HG02571 (cell line): ENCODE measurements at regions not wholly inside any gene's neighbourhood (a gene's known extent, or its start where the extent isn't known, plus 50 kb on each side); places are given as distances from the start of the nearest gene placed in this dataset.
"Not testable (repeated sequence)": the region's sequence is repeated elsewhere in the genome, so short reads cannot be mapped to it uniquely, and the experiment has no call there.

Source experiments
- ATAC-seq: cut with Tn5 transposase; IDR thresholded peaks from one replicate; pipeline ENCODE4 v1.9.1; 2021; ENCODE audit warnings: mild to moderate bottlenecking, moderate library complexity; ENCODE audit not compliant: unreplicated experiment

- no peak for ATAC-seq
Observed at GRCh38 chr12:46884362-46884761, 58.6 kb upstream of the SLC38A4 start.

DNA sequence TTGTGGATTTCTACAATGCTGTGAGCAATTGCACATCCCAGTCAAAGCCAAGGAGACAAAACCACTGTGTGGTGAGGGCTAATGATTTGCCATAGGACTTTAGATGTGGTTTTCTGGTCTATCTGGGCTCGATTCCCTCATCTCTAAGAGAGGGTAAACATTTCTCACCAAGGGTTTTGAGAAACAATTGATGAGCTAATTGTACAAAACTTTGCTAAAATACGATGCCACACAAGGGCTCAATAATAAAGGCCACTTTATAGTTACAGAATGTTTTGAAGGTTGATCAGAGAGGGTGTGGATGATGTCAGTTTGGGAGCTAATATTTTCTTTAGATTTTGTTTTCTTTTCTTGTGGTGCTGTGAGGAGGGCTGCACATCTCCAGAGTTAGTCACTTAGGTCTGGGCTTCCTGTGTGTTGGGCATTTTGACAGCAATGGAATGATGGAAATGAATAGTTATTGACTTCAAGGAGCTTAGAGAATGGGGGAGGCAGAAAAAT is 60.8 kb upstream of the SLC38A4 start:
- ATAC-seq: no peak

DNA sequence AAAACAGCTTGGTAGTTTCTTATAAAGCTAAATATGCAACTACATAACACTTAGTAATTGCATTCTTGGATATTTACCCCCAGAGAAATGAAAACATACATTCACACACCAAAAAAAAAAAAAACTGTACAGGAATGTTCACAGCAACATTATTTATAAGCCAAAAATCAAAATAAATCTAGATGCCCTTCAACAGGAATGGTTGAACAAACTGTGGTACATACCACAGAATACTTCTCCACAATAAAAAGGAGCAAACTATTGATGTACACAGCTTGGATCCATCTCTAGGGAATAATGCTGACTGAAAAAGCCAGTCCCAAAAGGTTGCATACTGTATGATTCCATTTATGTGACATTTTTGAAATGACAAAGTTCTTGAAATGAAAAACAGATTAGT is 62.1 kb upstream of the SLC38A4 start:
- no peak for ATAC-seq

DNA sequence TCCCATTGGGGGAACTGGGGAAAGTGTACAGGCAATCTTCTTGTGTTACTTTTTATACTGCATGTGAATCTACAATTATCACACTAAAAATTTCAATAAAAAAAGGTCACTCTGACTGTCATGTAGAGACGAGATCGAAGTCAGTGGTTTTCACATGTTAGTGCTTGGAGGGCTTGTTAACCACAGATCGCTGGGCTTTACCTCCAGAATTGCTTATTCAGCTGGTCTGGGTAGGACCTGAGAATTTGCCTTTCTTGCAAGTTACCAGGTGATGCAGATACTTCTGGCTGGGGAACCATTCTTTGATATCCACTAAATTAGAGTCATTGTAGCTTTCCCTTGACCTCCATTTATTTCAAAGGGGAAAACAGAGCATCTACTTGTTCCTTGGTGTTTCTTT is 62.8 kb upstream of the SLC38A4 start:
- no peak for ATAC-seq

DNA sequence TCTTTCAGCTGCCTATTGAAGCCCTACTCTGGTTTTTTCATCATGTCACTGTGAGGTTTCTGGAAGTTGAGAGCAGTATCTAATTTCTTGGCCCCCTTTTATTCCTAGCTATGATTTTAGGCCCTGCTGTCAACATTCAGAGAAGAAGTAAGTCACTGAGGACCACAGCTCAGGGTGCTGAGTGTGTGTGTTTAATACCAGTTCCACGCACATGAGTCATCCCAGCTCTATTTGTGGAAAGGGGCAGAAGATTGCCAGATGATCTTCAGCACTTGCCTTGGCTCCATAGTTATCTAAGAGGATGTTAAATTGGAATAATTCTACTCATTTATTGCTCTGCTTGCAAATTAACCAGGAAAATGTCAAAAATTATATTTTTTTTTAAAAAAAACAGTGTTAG is 65.5 kb upstream of the SLC38A4 start:
- no peak for ATAC-seq

DNA sequence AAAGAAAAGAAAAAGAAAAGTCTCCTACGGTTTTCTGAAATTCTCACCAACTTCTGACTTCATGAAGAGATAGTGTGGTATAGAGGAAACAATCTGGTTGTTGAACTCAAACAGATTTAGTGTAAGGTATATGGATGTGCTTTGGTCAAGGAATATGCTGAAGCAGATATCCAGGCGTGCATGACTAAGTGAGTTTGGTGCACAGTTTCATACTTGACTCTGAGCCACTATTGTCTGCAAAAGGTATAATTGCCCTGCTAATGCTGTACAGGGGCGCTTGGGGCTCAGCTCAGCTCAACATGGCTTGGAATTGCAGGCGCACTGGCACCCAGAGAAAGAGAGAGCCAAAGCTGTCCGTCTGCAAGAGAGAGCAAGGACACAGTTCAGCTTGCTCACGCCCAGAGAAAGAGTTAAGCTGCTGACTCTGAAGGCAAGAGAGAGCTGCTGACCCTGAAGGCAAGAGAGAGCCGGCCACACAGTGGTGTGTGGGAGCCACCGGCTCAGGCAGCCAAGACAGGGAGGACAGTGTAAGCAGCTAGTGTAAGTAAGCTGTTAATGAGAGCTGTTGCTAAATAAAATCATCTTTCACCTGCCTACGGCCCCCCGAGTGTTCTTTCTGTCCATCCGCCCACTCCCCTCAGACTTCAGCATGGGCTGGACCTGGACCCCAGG is 66.4 kb upstream of the SLC38A4 start:
- ATAC-seq: no peak

DNA sequence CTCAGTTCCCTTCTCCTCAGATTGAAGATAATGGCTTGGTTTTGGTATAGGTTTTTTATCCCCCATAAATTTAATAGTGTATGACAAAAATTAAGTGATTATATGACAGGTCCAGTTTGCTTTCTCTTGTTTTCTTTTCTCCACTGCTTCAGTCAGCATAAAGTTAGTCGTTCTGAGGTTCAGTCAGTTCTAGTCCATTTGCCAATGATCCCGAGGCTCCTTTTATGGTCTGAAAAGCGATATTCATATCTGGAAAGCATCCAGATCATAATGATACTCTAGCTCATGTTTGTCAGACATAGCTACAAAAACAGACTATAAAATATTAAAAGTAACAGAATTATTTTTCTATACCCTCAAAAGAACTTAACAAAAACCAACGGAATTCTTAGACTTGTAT is 67.1 kb upstream of the SLC38A4 start:
- ATAC-seq: no peak

GRCh38 chr12:46893434-46893833 is 67.6 kb upstream of the SLC38A4 start:
- ATAC-seq: no peak

DNA sequence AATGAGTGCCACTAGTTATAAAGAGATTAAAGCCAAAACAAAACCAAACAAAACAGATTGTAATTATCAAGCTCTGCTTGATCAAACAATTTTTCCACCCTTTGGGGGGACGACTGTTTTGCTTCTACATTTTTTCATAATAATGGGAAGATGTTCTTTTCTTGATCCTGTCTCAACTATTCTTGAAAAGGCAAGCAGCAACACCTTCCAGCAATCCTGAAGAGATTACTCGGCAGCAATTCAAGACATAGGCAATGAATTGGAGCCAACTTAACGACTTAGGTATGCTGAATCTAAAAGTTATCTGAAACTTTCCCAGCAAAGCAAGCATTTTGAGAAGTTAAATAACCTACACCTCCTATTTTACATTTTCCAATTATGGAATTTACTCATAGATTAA is 69.9 kb upstream of the SLC38A4 start:
- no peak for ATAC-seq

DNA sequence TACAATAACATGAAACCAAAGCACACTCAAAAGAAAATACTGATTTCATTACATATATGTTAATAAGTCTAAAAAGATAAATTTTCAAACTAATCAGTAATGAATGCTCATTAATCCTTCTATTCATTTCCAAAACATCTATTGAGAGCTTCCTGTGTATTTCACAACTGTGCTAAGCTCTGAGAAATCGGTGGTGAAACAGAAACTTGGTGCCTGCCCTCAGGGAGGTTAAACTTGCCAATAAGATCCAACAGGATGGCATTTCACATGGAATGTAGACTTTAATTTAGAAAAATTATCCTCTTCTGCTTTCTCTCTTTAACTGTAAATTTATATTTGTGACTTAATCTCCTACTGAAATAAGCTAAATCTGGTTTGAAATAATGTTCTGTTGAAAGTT is 70.9 kb upstream of the SLC38A4 start:
- ATAC-seq: no peak

GRCh38 chr12:46898152-46898931 is 72.5 kb upstream of the SLC38A4 start:
- no peak for ATAC-seq

GRCh38 chr12:46898989-46899388 is 73.2 kb upstream of the SLC38A4 start:
- ATAC-seq: no peak

DNA sequence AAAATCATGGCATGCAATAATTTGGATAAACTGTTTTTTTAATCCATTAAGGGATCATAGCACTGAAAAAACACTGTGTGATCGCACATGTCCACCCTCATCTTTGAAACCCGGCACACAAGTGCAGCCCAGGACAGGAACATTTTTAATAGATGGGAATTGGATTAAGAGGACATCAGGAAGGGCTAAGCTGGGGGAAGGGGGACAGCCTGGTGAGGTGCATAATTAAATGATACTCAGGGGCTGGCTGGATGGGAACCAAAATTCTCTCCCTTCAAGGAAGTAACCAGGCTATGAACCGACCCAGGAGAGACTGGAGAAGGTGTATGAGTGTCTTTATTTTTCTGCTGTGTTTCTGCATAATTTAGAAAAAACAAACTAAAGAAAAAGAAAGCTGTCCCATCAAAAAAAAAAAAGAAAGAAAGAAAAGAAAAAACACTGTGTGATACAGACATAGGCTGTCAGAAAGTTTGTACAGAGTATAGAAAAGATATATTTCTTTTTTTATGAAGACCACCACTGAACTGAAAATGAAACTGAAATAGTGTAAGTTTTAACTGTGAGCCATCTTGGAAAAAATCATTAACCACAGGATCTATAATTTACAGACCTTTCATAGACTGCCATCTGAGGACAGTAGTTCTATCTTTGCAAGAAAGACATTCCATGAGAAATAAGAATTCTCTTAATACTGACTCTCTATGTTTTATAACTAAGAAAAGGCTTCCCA is 75.1 kb upstream of the SLC38A4 start:
- ATAC-seq: no peak

GRCh38 chr12:46901464-46902205 is 75.8 kb upstream of the SLC38A4 start:
- ATAC-seq: no peak

- no peak for ATAC-seq
Observed at GRCh38 chr12:46903058-46903457, 77.3 kb upstream of the SLC38A4 start.

DNA sequence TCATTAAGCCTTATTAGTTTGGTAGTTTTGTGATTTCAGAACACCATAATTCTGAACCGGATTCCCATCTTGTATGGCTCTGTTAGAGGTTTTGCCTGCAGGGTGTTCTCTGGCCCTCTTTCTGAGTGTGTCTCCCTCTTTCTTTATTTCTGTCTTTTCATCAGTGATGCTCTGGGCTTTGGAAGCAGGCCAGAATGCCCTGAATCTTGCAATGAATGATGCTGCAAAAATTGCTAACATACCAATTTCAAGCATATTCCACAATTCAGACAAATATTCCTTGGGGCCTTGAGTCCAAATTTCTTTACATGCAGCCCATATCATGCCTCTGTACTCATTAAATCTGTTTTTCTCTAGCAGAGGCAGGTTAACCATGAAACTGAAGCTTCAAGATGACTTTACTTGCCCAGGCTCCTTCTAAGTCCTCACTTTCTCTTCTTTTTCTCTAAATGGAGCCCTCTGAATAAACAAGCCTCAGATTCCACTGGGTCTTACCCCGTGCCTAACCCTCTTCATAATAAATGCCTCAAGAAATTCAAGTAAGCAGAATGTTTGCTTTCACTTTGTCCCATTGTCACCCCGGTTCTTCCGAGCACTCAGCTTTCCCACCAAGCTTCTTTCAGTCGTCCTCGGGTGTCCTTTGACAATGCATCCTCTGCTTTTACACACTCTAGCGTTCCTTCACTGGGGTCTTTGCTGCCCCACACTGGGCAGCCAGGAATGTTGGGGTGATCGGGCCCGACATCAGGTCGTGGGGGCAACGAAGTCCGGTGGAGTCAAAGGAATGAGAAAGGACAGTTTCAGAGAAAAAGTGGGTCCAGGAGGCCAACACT is 78.8 kb upstream of the SLC38A4 start:
- no peak for ATAC-seq

- ATAC-seq: not testable (repeated sequence)
Observed at GRCh38 chr12:46905239-46905627, 79.4 kb upstream of the SLC38A4 start.

DNA sequence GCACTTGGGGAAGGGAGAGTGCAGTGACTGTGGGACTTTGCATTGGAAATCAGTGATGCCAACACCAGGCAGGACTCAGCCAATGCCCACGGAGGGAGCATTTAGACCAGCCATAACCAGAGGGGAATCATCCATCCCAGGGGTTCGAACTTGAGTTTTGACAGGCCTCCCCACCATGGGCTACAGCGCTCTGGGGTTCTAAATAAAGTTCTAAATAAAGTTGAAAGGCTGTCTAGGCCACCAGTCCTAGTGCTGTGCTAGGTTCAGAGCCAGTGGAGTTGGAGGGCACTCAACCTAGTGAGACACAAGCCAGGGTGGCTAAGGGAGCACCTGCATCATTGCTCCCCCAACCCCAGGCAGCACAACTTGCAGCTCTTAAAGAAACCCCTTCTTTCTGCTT is 82.0 kb upstream of the SLC38A4 start:
- no peak for ATAC-seq

GRCh38 chr12:46908236-46908935 is 82.6 kb upstream of the SLC38A4 start:
- ATAC-seq: no peak
